ENCODE measurements at regions not wholly inside any gene's neighbourhood (a gene's known extent, or its start where the extent isn't known, plus 50 kb on each side); places are given as distances from the start of the nearest gene placed in this dataset.
"Not testable (repeated sequence)": the region's sequence is repeated elsewhere in the genome, so short reads cannot be mapped to it uniquely, and the experiment has no call there.

DNA sequence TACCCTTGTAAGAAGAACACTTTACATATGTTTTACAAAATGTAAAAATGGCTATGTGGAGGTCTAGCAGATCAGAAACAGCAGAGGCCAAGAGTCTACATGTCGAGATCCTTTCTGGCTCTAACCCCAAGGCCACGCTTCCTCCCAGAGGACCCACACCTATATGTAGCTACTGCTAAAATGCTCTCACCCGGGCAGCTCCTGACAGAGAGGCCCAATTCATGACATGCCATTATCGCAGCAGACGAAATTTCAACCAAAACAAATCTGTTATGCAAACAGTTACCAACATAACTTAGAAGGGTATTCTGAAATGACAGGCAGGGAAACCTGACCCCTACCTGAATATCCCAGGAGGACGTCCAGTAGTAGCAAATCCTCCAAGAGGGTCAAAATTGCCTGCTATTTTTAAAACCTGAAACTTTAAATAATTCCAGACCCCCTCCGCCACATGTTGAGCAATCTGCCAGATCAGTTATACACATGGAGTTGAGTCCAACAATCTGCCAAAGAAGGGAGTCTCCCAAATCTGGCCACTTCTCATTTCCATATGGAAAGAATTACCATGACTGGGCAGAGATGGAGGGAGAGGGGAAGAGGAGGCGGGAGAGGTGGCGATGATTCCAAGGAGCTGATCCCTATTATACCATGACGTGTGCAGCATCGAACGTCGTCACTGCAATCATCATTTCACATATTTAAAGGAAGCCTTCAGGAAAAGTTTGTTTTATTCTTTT is 192.9 kb upstream of the TBL1X start:
- no peak for DNase-seq

DNA sequence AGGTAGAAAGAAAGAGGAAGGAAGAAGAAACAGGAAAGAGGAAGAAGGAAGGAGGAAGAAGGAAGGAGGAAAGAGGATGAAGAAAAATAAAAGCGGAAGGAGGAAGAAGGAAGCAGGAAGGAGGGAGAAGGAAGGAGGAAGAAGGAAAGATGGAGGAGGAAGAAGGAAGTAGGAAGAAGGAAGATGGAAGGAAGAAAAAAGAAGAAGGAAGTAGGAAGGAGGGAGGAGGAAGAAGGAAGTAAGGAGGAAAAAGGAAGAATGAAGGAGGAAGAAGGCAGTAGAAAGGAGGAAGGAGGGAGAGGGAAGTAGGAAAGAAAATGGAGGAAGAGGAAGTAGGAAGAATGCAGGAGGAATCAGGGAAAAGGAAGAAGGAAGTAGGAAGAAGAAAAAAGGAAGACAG is 191.1 kb upstream of the TBL1X start:
- no peak for DNase-seq

DNA sequence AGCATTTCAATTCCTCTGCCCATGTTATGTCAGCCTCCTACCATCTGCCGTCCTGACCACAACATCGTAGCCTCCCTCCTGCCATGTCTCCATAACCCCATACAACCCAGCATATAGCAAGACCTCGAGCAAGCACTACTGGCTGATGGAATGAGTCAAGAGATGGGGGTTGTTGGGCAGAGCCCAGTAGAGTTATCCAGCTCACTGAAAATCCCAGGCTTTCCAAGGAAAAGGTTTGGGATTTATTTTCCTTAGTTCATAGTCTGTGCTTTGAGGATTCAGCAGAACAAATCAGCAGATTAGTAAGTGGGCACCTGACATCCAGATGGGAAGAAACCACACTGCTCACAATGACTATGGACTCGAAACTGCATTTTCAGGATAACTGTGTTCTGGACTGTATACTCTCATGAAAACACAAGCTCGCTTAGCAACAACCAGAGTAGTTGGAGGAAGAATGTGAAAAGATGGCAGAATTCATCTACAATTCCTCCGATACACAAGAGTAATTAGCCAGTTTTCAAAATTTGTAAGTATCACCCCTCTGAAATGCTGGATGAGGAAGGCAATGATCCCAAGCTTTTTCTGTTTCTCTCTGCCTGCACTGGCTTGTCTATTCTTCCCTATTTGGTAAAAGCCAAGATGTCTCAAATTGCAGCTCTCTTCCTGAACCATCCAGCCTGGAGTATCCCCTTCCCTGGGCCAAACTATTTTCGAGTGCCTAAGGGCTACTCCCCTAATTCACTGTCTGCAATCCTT is 186.2 kb upstream of the TBL1X start:
- DNase-seq: no peak

DNA sequence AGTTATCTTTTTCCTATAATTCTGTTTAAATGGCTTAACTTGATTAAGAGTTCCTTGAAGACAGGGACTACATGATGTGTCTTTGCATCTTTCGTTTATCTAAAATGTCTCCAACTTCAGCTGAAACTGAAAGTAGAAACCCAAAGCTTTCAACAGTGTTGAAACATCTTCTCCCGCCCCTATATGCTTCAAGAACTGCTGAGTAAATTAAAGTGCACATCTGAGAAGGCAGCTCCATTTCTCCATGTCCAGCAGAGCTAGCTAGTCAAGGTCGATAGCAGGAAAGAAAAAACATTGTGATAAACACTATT is 185.7 kb upstream of the TBL1X start:
- no peak for DNase-seq

DNA sequence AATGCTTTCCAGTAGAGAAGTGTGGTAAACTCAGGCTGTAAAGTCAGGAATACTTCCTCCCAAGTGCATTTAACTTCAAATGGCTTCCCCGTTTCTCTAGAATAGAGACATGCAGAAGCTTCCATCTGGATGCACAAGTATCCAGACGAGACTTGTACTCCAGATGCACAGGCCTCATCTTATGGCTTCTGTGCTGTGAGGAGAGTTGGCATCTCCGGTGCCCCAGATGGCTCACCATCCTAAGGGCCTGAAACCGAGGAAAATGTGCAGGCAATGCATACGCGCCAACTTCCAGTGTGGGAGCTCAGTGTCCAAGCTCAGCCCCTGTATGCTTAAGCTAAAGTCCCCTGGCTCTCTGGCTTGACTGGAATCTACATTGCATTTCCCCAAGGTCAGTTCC is 184.0 kb upstream of the TBL1X start:
- no peak for DNase-seq

DNA sequence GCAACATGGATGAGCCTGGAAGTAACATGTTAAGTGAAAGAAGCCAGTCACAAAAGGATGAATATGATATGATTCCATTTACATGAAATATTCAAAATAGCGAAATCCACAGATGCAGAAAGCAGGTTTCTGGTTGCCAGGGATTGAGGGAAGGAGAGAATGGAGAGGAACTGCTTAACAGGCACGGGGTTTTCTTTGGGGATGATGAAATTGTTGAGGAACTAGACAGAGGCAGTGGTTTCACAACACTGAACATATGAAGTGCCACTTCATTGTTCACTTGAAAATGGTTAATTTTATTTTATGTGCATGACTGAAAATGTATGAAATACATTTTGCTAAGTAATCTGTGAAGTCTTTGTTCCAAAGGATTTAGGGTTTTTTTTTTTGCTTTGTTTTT is 182.5 kb upstream of the TBL1X start:
- DNase-seq: no peak

DNA sequence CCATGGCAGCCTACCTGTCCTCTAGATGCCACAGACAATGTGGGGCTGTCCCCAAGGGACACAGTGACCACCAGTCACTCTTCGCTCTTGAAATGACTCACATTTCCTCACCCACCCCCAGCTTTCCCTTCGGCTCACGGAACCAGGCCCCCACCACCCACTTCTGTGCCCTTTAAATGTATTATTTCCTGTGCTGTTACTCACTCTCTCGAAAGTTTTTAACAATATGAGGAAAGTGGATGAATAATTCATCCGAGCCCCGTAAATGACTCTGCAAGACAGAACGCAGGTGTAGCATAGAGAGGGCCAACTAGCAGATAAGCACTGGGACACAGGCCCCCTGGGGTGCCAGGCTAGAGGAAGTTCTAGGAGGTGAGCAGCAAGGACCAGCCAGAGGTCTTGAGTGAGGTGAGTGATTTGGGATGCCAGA is 179.5 kb upstream of the TBL1X start:
- DNase-seq: no peak

DNA sequence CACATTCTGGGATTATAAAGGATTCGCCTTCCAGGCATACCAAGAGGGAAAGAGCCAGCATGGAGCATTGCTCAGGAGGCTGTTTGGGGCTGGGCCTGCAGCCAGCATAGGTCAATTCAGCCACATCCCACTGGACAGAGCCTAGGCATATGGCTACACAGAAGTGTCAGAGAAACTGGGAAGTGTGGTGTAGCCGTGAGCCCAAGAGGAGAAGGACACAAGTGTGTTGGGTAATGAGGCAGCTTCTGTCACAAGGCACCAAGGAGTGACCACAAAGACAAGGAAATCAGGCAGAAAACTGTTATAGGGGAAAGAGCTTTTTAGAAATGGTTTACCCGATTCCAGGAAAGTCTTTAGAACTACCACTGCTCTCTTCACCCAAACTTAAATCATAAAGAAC is 178.6 kb upstream of the TBL1X start:
- no peak for DNase-seq

DNA sequence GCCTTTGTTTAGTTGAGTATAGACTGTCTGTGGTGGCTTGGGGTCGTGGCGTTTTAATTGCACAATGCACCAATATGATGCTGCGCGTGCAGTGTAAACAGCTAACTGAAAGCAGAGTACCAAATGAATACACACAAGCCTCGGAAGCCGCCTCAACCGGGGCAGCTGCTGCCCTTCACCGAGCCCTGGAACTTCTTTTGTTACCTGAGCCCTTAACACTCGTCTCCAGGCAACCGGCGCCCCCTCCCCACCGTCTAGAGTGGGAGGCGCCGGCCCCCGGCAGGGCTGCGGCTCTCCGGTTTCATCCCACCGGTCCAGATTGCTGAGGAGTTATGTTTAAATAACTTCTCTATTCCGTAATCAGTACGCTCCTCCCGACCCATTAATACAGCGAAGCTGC is 173.2 kb upstream of the TBL1X start:
- DNase-seq: peak; percentile 85 to 95

DNA sequence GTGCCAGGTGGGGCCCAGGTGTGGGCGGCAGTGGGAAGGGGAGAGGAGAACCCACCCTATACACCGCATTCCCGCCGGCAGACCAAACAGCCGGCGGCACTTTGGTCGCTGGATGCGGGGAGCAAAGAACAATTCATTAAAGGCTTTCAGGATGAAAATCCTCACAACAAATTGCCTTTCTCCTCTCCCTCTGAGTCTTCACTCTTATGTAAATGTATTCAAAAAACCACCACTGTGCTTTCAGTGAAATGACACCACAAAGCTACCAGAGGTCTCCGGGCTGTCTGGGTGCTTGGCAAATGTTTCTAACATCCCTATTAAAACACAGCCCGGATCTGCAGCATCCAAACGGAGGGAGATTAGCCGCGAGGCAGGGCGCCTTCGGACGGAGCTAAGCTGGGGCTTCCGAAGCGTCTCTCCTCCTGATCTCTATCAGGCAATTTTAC is 171.8 kb upstream of the TBL1X start:
- DNase-seq: peak in 1 of 2 experiments; percentile 20

DNA sequence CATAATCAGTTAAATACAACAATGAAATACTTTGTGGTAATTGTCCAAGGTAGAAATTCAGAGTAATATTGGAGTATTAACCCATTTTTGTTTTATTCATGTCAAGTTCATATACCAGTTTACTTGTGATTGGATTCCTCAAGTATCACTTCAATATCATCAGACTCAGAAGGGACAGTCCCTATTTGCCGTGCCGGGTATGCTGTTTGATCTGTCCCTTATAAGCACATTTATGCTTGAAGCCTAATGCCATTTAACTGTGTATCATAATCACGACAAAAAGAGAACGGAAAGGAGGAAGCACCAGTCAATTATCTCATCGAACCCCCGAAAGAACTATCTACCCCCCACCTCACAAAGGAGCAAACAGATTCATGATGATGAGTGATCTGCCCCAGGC is 171.0 kb upstream of the TBL1X start:
- DNase-seq: no peak

DNA sequence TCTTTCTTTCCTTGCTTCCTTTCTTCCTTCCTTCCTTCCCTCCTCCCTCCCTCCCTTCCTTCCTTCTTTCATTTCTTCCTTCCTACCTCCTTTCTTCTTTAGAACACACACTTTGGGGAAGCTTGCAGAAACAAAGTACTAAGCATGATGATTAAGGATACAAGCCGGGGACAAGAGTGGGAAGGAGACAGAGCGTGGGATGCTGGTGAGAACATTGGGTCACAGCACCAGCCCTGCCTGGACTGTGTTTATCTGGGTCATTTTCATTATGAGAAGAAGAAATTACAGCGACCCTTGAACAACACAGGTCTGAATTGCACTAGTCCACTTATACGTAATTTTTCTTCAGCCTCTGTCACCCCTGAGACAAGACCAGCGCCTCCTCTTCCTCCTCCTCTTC is 169.3 kb upstream of the TBL1X start:
- no peak for DNase-seq

DNA sequence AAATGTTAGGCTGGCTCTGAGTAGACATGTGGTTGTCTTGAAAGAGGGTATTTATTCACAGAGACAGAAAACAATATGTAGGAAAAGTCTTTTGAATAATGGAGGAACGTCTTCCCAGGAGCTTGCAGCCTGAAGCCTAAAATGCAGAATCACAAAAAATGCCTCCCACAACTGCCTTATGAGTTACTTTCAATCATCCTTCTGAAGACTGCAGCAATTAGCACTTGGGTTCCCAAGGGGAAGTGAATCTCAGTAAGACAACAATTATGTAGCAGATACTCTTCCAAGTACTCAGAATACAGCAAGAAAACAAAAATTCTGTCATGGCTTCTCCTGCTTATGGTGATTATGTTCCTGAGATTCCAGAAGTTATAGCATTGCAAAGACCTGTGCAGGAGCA is 166.6 kb upstream of the TBL1X start:
- DNase-seq: no peak

DNA sequence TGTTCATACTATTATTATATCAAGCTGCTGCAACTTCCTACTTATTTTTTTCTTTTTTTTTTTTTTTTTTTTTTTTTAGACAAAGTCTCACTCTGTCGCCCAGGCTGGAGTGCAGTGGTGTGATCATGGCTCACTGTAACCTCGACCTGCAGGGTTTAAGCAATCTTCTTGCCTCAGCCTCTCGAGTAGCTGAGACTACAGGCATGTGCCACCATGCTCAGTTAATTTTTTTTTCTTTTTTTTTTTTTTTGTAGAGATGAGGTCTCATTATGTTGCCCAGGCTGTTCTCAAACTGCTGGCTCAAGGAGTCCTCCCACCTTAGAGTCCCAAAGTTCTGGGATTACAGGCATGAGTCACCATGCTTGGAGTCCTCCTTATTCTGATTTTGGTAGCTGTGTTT is 165.2 kb upstream of the TBL1X start:
- not testable (repeated sequence) for DNase-seq

DNA sequence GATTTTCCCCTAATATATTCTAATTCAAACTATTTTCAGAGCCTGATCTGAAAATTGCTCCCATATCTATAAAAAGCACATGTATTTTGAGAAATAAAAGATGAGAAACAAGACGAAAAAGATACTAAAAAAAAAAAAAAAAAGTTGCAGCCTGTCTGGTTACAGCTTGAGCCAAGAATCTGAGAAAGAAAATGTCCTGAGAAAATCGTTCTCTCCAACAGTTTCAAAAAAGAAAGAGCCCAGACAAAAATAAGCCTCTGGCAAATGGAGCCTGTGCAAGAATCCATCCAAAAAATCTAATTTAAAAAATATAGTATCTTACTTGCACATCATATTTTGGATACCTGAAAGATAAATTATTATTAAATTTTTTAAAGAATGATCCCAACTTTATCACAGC is 163.0 kb upstream of the TBL1X start:
- no peak for DNase-seq

DNA sequence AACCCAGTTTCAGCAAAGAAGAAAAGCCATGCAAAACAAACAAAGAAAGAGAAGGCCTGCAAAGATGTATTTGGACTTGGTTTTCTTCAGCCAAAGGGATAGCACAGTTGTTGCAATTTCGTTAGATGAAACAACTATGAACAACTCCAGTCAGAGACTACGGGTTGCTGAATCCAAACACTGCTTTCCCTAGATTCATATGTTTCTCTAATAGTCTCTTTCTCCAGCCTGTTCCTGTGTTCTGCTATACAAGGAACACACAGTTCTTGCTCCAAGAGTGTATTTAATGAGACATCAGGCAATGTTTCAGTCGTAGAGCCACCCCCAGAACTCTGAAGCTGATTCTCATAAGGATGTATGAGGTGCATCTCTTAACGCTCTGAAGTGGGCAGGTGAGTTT is 162.5 kb upstream of the TBL1X start:
- DNase-seq: no peak

DNA sequence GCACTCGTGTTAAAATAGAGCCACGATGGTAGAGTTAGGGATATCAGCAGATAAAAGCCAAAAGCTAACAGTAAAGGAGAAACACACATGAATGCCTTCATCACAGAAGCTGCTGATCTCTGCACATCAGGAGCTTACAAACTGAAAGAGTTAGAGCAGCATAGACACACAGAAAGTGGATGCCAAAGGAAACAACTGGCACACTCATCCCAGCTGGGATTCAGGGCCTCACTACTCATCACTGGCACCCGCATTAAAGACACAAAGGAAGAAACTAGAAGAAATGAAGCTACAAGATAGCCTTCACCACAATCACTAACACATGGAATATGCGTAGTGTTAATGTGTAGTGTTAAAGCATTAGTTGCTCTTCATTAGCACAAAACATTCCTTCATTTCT is 156.4 kb upstream of the TBL1X start:
- no peak for DNase-seq

DNA sequence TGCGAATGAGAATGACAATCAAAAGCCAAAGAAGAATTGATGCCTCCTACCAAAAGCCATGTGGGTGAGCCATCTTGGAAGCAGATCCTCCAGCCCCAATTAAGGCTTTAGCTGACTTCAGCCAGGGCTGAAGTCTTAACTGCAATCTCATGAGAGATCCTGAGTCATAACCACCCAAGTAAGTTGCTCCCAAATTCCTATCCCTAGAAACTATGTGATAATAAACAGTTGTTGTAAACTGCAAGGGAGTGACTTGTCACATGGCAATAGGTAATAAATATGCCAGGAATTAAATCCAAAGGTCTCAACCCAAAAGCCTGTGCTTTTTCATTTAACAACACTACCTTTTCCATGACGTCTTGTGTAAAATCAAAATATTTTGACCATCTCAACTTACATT is 154.2 kb upstream of the TBL1X start:
- DNase-seq: no peak

DNA sequence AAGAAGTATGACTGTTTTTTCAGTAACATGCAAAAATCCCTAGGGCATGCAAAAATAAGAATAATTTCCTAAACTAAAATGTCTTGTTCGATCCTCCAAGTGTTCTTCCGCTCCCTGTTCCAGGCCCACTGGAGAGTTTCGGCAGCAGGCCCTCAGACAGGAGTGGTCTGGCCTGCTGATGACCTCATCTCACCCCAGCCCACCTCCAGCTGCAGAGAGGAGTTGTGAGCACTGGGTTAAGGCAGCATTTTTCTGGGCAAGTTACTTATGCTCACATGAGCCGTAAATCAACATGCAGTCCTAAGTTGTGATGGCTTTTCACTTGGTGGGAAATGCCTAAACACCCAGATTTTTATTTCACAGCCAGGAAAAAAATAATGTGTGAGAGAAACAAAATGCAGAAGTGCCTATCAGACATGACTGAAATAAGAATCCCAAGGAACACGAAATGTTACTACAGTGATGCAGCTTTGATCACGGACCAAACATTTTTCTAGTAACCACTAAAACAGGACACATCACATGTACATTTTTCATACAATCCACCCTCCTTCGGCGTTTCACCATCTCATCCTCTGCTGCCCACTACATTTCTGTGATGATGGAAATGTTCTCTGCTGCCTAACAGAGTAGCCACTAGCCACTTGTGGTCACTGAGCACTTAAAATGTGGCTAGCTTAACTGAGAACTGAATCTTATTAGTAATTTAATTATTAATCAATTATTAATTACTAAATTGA is 153.3 kb upstream of the TBL1X start:
- DNase-seq: no peak

DNA sequence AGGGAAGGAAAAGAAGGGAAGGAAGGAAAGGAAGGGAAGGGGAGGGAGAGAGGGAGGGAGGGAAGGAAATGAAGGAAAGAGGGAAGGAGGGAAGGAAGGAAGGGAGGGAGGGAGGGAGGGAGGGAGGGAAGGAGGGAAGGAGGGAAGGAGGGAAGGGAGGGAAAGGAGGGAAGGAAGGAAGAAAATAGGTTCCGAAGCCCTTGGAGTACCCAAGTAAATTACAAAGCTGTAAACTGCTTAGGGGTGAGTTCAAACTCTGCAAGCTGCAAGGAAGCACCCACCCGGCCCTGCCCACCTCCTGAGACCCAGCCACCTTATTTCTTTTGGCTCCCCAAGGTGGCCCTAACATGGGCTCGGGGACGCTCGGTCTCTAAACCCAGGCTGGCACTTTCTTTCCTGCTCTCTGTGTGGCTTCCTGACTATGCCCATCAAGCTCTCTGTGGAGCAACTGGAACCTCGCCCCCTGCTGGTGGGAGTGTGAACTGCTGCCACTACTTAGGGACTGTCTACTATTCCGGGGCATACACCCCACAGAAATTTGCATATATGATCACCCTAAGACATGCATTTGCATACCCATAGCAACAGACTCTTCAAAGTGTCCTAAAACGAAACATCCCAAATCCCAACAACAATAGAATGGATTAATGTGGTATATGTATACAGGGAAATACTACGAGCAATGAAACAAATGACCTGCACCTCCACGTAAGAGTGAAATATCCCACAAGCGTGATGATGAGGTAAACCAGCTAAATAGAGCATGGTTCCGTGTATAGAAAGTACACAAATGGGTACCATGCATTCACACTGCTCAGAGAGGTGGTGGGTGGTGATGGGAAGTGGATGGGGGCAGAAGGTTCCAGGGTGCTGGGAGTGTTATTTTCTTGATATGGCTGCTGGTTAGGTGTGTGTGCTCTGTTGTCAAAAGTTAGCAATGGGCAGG is 151.7 kb upstream of the TBL1X start:
- DNase-seq: peak in 1 of 2 experiments; percentile 24

DNA sequence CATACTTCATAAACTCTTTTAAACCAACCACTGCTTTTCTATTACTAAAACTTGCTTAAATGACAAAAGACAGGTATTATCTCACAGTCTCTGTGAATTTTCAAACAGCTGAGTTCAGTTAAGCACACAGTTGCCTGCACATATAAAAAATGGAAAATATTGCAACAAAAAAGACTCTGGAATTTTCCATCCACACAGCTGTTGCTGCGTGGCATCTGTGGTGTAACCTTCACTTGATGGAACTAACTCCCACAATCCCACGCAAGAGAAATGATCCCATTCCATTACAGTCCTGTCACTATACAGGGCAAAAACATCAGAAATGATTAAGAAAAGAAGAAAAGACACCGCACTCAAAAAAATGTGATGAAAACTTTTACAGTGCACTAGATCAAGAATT is 149.8 kb upstream of the TBL1X start:
- DNase-seq: no peak

DNA sequence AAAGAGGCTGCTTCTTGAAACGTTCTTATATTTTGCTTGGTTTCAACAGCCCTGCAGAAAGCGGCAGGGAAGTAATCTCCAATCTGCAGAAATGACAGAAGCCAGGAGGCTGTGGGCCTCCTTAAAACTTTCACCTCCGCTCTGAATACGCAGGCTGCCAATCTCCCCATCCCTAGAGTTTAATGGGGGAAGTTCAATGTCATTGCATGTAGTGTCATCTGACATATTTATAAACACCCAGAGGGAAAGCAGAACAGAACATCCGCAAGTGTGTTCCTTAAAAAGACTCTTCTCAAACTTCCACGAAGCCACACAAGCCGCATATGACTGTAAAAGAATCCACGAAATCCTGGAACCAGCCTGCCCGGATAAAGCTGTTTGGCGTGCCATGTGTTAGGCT is 148.8 kb upstream of the TBL1X start:
- no peak for DNase-seq

DNA sequence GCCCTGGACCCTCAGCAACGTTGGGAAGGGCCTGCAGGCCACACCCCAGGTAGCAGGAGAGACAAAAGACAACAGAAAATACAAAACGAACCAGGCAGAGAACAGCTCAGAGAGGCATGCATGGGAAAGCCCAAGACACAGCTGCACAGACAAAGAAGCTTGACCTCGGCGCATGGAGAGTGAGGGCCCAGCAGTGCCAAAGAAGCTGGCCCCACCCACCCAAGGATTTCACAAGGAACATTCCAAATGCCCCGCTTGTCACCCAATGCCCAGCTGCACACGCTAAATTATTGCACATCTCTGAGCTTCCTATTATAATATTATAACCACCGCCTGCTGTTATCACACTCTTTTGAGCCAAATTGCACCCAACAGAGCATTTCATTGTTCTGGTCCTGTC is 147.7 kb upstream of the TBL1X start:
- no peak for DNase-seq
